ENCODE measurements at regions not wholly inside any gene's neighbourhood (a gene's known extent, or its start where the extent isn't known, plus 50 kb on each side); places are given as distances from the start of the nearest gene placed in this dataset.

DNA sequence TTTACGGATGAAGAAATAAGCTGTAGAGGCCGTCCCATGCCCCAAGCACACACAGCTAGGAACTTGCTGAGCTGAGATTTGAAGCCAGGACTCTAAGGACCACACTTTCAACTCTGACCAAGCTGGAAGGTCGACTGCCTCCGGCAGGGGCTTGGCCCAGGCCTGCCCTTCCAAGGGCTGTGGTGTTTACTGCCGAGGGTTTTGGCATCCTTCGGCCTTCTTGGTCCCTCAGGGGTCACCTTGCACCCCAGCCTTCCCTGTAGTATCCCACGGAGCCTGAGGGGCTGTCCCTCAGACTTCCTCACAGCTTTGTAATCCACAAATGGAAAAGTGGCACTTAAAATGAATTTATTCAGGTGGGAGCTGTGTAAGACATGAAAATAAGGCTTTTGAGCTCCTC lies 83.7 kb upstream of the SPRY4 start:
- H3K9ac ChIP-seq (ENCODE audit: low read depth in 2 of 2, low read length in 2 of 2): no peak overlapping the region
- TF ChIP-seq, protein P1, sequence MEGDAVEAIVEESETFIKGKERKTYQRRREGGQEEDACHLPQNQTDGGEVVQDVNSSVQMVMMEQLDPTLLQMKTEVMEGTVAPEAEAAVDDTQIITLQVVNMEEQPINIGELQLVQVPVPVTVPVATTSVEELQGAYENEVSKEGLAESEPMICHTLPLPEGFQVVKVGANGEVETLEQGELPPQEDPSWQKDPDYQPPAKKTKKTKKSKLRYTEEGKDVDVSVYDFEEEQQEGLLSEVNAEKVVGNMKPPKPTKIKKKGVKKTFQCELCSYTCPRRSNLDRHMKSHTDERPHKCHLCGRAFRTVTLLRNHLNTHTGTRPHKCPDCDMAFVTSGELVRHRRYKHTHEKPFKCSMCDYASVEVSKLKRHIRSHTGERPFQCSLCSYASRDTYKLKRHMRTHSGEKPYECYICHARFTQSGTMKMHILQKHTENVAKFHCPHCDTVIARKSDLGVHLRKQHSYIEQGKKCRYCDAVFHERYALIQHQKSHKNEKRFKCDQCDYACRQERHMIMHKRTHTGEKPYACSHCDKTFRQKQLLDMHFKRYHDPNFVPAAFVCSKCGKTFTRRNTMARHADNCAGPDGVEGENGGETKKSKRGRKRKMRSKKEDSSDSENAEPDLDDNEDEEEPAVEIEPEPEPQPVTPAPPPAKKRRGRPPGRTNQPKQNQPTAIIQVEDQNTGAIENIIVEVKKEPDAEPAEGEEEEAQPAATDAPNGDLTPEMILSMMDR (IDR thresholded peaks at IDR 0.05): no peak
- DNase-seq: no peak
- H3K27ac ChIP-seq: no peak overlapping the region
- no peaks in the 10 kb centered on the region for H3K4me1 ChIP-seq
- no peaks in the 10 kb centered on the region for H3K27me3 ChIP-seq
- H3K36me3 ChIP-seq: no peaks in the 10 kb centered on the region
- intact Hi-C loops (cut with DNase I): no loop called here
- H3K9me3 ChIP-seq: no peaks in the 10 kb centered on the region
- H3K4me3 ChIP-seq: no peak overlapping the region

DNA sequence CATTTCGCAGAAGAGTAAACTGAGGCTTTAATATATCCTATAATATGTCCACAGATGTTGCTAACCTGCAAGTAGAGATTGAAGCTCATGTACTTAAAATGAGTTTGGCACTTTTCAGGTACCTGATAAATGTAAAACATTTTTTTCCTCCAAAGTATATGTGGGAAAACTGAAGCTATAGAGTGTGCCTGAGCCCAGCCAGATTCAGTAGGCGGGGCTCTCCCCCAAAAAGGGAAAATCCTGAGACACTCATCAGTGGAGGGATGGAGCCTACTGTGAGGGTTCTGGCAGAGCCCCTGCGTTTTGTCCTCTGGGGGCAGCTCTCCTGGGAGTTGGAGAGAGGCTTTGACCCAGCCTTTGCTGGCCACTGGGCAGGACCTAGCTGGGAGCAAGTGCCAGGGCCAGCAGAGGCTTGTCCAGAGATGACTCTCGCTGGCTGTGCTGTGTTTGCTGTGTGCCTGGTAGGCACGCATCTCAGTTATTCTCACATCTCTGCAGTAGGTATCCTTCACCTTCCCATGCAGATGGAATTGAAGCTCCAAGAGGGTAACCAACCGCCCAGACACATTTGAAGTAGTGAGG lies 81.1 kb upstream of the SPRY4 start:
- intact Hi-C loops (cut with DNase I): no loop called here
- no peak overlapping the region for H3K9ac ChIP-seq (ENCODE audit: low read depth in 2 of 2, low read length in 2 of 2)

DNA sequence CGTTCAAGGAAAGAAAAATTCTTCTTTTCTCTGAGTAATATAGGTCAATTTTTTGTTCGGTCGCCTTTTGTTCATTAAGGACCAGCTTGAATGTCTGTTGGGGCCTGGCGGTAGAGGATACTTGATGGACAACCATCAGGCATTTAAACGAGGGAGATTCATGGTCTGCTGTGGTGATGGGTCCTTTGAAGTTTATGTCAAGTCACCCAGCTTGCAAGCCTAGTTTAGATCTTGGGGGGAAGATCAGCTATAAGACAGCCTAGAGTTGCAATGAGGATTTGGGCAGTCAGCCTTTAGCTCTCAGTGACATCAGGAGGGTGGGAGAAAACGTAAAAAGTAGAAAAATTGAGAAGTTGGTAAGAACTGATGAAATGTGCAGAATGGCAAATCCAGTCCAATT lies 80.2 kb upstream of the SPRY4 start:
- TF ChIP-seq, protein P1 (IDR thresholded peaks at IDR 0.05): no peak
- H3K9me3 ChIP-seq: no peaks in the 10 kb centered on the region
- H3K4me3 ChIP-seq: no peak overlapping the region
- no peaks in the 10 kb centered on the region for H3K36me3 ChIP-seq
- intact Hi-C loops (cut with DNase I): no loop called here
- no peak for DNase-seq
- no peak overlapping the region for H3K27ac ChIP-seq
- no peaks in the 10 kb centered on the region for H3K4me1 ChIP-seq
- H3K27me3 ChIP-seq: no peaks in the 10 kb centered on the region
- no peak overlapping the region for H3K9ac ChIP-seq (ENCODE audit: low read depth in 2 of 2, low read length in 2 of 2)

More for the DNA sequence above, 81.1 kb upstream of the SPRY4 start:
- TF ChIP-seq, protein P1 (IDR thresholded peaks at IDR 0.05): no peak
- no peak for DNase-seq
- Histone ChIP-seq H3K36me3 (no peaks in the 10 kb centered on the region), H3K27ac (no peak overlapping the region), H3K9me3 (no peaks in the 10 kb centered on the region), H3K4me1 (no peaks in the 10 kb centered on the region), H3K4me3 (no peak overlapping the region), H3K27me3 (no peaks in the 10 kb centered on the region)

DNA sequence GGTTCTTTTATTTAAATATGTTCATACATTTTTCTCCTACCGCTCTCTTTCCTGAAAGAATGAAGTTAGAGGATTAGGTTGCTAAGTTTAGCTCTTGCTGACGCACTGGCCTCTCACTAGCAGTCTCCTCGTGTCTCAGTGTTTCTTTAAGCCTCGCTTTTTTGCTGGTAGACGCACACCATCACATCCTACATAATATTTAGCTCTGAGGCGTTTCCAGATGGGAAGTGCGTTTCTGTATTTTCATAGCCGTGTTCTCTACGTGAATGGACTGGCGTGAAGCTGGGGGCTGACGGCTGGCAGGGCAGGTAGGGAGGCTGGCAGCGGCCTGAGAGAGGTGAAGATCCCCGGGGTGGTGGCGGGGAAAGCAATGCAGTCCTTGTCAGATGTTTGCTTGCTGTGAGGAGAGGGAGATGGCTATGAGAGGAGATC lies 79.2 kb upstream of the SPRY4 start:
- no peaks in the 10 kb centered on the region for H3K4me1 ChIP-seq
- H3K36me3 ChIP-seq: no peaks in the 10 kb centered on the region
- H3K27ac ChIP-seq: no peak overlapping the region
- no peaks in the 10 kb centered on the region for H3K9me3 ChIP-seq
- no peak overlapping the region for H3K4me3 ChIP-seq
- TF ChIP-seq, protein P1 (IDR thresholded peaks at IDR 0.05): no peak
- no peak for DNase-seq
- intact Hi-C loops (cut with DNase I): no loop called here
- no peaks in the 10 kb centered on the region for H3K27me3 ChIP-seq
- H3K9ac ChIP-seq (ENCODE audit: low read depth in 2 of 2, low read length in 2 of 2): no peak overlapping the region

DNA sequence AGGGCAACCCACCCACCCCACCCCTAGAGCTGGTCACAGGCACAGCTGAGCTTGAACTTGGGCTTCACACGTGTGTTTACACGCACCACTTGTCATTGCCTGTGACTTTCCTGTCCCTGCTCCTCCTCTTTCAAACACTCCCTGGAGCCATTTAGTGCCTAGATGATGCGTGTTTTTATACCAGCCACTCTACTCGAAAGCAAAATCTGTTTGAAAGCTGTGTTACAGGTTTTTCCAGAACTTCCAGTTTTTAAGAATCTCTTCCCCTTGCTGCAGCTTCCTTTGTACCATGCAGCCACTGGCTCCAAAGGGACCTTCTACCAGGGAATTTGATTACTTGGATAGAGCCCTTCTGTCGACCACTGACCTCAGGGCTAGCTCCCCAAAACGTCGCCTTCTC lies 78.8 kb upstream of the SPRY4 start:
- H3K36me3 ChIP-seq: no peaks in the 10 kb centered on the region
- H3K27ac ChIP-seq: no peak overlapping the region
- H3K27me3 ChIP-seq: no peaks in the 10 kb centered on the region
- no peak overlapping the region for H3K9ac ChIP-seq (ENCODE audit: low read depth in 2 of 2, low read length in 2 of 2)
- no peak overlapping the region for H3K4me3 ChIP-seq
- TF ChIP-seq, protein P1 (IDR thresholded peaks at IDR 0.05): no peak
- intact Hi-C loops (cut with DNase I): no loop called here
- no peaks in the 10 kb centered on the region for H3K4me1 ChIP-seq
- no peaks in the 10 kb centered on the region for H3K9me3 ChIP-seq
- DNase-seq: no peak

Measured in colonic mucosa (tissue), 4 donors.